RWPE2 (cell line): ENCODE measurements at regions not wholly inside any gene's neighbourhood (a gene's known extent, or its start where the extent isn't known, plus 50 kb on each side); places are given as distances from the start of the nearest gene placed in this dataset.

Source experiments
- ATAC-seq: fragments of 200-7000 bp; cut with Tn5 transposase; 3 replicates; pipeline ENCODE4 v1.9.1; 2021; ENCODE audit warnings: low read depth
- DNase-seq: peaks from one replicate; pipeline ENCODE4 v3.0.0-alpha.2; 2020; ENCODE audit warnings: low spot score
- H3K27ac ChIP-seq: fragments of 450-650 bp; 2 replicates; pipeline ENCODE4 v1.5.1; 2017; ENCODE audit warnings: mild to moderate bottlenecking; ENCODE audit not compliant: poor library complexity, severe bottlenecking
- H3K27me3 ChIP-seq: fragments of 250-450 bp; sonication (Bioruptor Pico); 2 replicates; pipeline ENCODE4 v1.5.1; 2021; ENCODE audit warnings: mild to moderate bottlenecking, moderate library complexity; ENCODE audit not compliant: insufficient read depth, poor library complexity, severe bottlenecking
- H3K36me3 ChIP-seq: fragments of 250-450 bp; sonication (Bioruptor Pico); 2 replicates; pipeline ENCODE4 v1.5.1; 2020; ENCODE audit warnings: low read depth, mild to moderate bottlenecking, moderate library complexity
- H3K4me1 ChIP-seq: fragments of 250-450 bp; sonication (Bioruptor Pico); 2 replicates; pipeline ENCODE4 v1.5.1; 2021; ENCODE audit warnings: mild to moderate bottlenecking, moderate library complexity; ENCODE audit not compliant: insufficient read depth, poor library complexity, severe bottlenecking
- H3K4me3 ChIP-seq: fragments of 250-450 bp; sonication (Bioruptor Pico); 2 replicates; pipeline ENCODE4 v1.5.1; 2021; ENCODE audit warnings: mild to moderate bottlenecking, moderate library complexity; ENCODE audit not compliant: severe bottlenecking
- H3K9me3 ChIP-seq: fragments of 250-450 bp; sonication (Bioruptor Pico); 2 replicates; pipeline ENCODE4 v1.5.1; 2021; ENCODE audit warnings: mild to moderate bottlenecking, moderate library complexity; ENCODE audit not compliant: severe bottlenecking
- TF ChIP-seq, protein P1 (sequence below): fragments of 450-650 bp; IDR thresholded peaks from one replicate; pipeline ENCODE4 v1.5.1; 2017; ENCODE audit warnings: mild to moderate bottlenecking, moderate library complexity; ENCODE audit not compliant: poor library complexity, severe bottlenecking

- no peak for ATAC-seq
- no peak overlapping the region for H3K27ac ChIP-seq
- no peak for DNase-seq
- H3K27me3 ChIP-seq, result no peaks in the 10 kb centered on the region
- H3K9me3 ChIP-seq, result no peaks in the 10 kb centered on the region
- no peak overlapping the region for H3K4me3 ChIP-seq
- TF ChIP-seq, protein P1, sequence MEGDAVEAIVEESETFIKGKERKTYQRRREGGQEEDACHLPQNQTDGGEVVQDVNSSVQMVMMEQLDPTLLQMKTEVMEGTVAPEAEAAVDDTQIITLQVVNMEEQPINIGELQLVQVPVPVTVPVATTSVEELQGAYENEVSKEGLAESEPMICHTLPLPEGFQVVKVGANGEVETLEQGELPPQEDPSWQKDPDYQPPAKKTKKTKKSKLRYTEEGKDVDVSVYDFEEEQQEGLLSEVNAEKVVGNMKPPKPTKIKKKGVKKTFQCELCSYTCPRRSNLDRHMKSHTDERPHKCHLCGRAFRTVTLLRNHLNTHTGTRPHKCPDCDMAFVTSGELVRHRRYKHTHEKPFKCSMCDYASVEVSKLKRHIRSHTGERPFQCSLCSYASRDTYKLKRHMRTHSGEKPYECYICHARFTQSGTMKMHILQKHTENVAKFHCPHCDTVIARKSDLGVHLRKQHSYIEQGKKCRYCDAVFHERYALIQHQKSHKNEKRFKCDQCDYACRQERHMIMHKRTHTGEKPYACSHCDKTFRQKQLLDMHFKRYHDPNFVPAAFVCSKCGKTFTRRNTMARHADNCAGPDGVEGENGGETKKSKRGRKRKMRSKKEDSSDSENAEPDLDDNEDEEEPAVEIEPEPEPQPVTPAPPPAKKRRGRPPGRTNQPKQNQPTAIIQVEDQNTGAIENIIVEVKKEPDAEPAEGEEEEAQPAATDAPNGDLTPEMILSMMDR, result no peak
- no peaks in the 10 kb centered on the region for H3K36me3 ChIP-seq
- no peaks in the 10 kb centered on the region for H3K4me1 ChIP-seq
Observed at GRCh38 chr11:96624126-96624525, 234.3 kb downstream of the JRKL start.

DNA sequence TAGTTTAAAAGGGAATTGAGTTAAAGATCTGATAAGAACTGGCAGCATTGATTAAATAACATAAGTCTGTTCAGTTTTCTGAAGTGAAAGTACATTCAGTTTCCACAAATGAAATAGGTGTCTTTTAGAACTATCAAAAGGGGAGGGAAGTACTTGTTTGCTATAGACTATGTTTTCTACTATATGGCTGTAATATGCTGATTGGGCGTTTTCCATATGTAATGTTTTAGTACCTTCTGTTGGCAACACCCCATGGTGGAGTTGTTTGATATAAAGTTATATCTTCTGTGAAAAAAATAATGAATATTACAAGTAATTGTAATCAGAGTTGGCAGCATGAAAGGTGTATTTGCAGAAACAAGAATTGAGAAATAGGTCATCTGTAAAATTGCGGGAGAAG is 237.6 kb downstream of the JRKL start:
- no peak overlapping the region for H3K4me3 ChIP-seq
- H3K4me1 ChIP-seq, result no peaks in the 10 kb centered on the region
- no peak overlapping the region for H3K27ac ChIP-seq
- no peaks in the 10 kb centered on the region for H3K27me3 ChIP-seq
- H3K36me3 ChIP-seq, result no peaks in the 10 kb centered on the region
- DNase-seq (no peak), ATAC-seq (no peak)
- TF ChIP-seq, protein P1, result no peak
- no peaks in the 10 kb centered on the region for H3K9me3 ChIP-seq

GRCh38 chr11:96635655-96636054 is 245.8 kb downstream of the JRKL start:
- DNase-seq (no peak), ATAC-seq (no peak)
- H3K36me3 ChIP-seq, result no peaks in the 10 kb centered on the region
- H3K27ac ChIP-seq, result no peak overlapping the region
- H3K4me3 ChIP-seq, result no peak overlapping the region
- TF ChIP-seq, protein P1, result no peak
- no peaks in the 10 kb centered on the region for H3K27me3 ChIP-seq
- H3K4me1 ChIP-seq, result no peaks in the 10 kb centered on the region
- H3K9me3 ChIP-seq, result no peaks in the 10 kb centered on the region

GRCh38 chr11:96641261-96641660 is 251.4 kb downstream of the JRKL start:
- ATAC-seq (no peak), DNase-seq (no peak)
- H3K4me1 ChIP-seq, result no peaks in the 10 kb centered on the region
- H3K27me3 ChIP-seq, result no peaks in the 10 kb centered on the region
- H3K9me3 ChIP-seq, result no peaks in the 10 kb centered on the region
- H3K36me3 ChIP-seq, result no peaks in the 10 kb centered on the region
- H3K4me3 ChIP-seq, result no peak overlapping the region
- no peak overlapping the region for H3K27ac ChIP-seq
- TF ChIP-seq, protein P1, result no peak

GRCh38 chr11:96642583-96642982 is 252.8 kb downstream of the JRKL start:
- TF ChIP-seq, protein P1, result no peak
- no peak for DNase-seq
- H3K4me1 ChIP-seq, result no peaks in the 10 kb centered on the region
- H3K27me3 ChIP-seq, result no peaks in the 10 kb centered on the region
- no peak overlapping the region for H3K27ac ChIP-seq
- H3K9me3 ChIP-seq, result no peaks in the 10 kb centered on the region
- H3K4me3 ChIP-seq, result no peak overlapping the region
- H3K36me3 ChIP-seq, result no peaks in the 10 kb centered on the region
- ATAC-seq, result no peak
